ENCODE measurements at regions not wholly inside any gene's neighbourhood (a gene's known extent, or its start where the extent isn't known, plus 50 kb on each side); places are given as distances from the start of the nearest gene placed in this dataset.

DNA sequence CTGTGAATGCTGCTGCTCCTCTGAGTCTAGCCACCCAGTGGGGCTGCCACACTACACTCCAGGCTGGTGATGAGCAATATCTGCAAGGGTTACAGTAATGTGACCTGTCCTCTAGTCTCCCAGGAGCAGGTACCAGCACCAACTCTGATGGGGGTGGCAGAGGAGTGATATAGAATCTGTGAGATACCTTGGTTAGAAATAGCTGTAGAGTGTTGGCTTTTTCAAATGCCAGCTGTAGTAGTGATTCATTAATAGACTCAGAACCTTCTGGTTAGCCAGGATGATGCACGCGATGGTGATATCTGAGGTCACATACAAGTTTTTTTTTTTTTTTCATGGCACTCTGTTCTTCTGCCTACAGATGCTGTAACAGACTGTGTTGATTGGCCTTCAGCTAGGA is 757.1 kb downstream of the INHBA start:
- Mint-ChIP-seq H3K27me3 (ENCODE audit: insufficient read depth, low read depth) (peaks cover 2% of the 10 kb centered on the region), H3K27ac (no peak overlapping the region), H3K4me1 (no peaks in the 10 kb centered on the region), H3K36me3 (peaks cover 2% of the 10 kb centered on the region), H3K9me3 (peaks cover 28% of the 10 kb centered on the region), H3K4me3 (no peak overlapping the region)
- no peaks in the 10 kb centered on the region for H3K4me1 ChIP-seq
- no peaks in the 10 kb centered on the region for H4K20me1 ChIP-seq (ENCODE audit: low read depth)
- H3K4me2 ChIP-seq: no peak overlapping the region
- peaks cover 10% of the 10 kb centered on the region for H3K9me3 ChIP-seq (ENCODE audit: low read depth)
- H3K27me3 ChIP-seq: no peaks in the 10 kb centered on the region
- H2AFZ ChIP-seq (replicated peaks): no peak overlapping the region
- no peaks in the 10 kb centered on the region for H3K36me3 ChIP-seq
- no peaks in the 10 kb centered on the region for H3F3A ChIP-seq (ENCODE audit: low read depth)
- H3K27ac ChIP-seq: no peak overlapping the region
- H3K9ac ChIP-seq: no peak overlapping the region
- DNase-seq (ENCODE audit: low spot score): no peak
- H3K79me2 ChIP-seq (ENCODE audit: low read depth): no peaks in the 10 kb centered on the region
- TF ChIP-seq EZH2 (IDR thresholded peaks at IDR 0.05): no peak
- TF ChIP-seq EZH2phosphoT487 (IDR thresholded peaks at IDR 0.05): no peak
- TF ChIP-seq, protein P1, sequence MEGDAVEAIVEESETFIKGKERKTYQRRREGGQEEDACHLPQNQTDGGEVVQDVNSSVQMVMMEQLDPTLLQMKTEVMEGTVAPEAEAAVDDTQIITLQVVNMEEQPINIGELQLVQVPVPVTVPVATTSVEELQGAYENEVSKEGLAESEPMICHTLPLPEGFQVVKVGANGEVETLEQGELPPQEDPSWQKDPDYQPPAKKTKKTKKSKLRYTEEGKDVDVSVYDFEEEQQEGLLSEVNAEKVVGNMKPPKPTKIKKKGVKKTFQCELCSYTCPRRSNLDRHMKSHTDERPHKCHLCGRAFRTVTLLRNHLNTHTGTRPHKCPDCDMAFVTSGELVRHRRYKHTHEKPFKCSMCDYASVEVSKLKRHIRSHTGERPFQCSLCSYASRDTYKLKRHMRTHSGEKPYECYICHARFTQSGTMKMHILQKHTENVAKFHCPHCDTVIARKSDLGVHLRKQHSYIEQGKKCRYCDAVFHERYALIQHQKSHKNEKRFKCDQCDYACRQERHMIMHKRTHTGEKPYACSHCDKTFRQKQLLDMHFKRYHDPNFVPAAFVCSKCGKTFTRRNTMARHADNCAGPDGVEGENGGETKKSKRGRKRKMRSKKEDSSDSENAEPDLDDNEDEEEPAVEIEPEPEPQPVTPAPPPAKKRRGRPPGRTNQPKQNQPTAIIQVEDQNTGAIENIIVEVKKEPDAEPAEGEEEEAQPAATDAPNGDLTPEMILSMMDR (IDR thresholded peaks at IDR 0.05): no peak
- H3K4me3 ChIP-seq: no peak overlapping the region

DNA sequence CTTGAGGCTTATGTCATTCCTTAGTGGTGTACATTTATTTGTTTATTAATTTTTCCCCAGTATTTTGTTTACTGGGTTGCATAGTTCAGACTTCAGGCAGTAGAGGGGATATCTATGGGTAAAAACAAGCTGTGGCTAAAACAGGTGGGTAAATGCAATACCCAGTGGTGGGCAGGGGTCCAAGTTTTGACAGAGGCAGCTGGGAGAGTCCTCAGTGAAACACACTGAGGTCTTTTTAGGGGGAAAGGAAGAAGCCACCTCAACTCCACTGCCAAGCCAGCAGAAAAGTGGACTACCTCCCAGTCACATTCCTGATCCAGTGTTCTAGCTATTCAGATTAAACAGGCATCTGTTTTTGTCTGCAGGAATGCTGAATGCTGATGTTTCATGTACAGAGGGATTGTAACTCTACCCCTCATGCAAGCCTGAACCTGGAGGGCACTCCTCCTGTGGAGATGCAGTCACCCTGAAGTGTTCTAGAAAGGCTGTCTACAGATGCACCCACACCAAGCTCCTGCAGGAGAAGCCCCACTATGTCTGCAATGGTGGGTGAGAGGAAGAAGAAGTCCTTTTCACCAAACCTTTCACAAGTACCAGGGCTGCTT is 757.8 kb downstream of the INHBA start:
- TF ChIP-seq EZH2 (IDR thresholded peaks at IDR 0.05) (no peak), EZH2phosphoT487 (IDR thresholded peaks at IDR 0.05) (no peak)
- TF ChIP-seq, protein P1 (IDR thresholded peaks at IDR 0.05): no peak
- peaks cover 2% of the 10 kb centered on the region for H3K36me3 Mint-ChIP-seq
- no peaks in the 10 kb centered on the region for H3K4me1 Mint-ChIP-seq
- no peaks in the 10 kb centered on the region for H3K4me1 ChIP-seq
- DNase-seq (ENCODE audit: low spot score): no peak
- no peaks in the 10 kb centered on the region for H3K27me3 ChIP-seq
- H3K9me3 Mint-ChIP-seq: peaks cover 28% of the 10 kb centered on the region
- H3K4me2 ChIP-seq: no peak overlapping the region
- no peak overlapping the region for H3K4me3 Mint-ChIP-seq
- H3F3A ChIP-seq (ENCODE audit: low read depth): no peaks in the 10 kb centered on the region
- H3K79me2 ChIP-seq (ENCODE audit: low read depth): no peaks in the 10 kb centered on the region
- no peak overlapping the region for H3K27ac ChIP-seq
- H3K36me3 ChIP-seq: no peaks in the 10 kb centered on the region
- H3K9me3 ChIP-seq (ENCODE audit: low read depth): peaks cover 10% of the 10 kb centered on the region
- H3K27ac Mint-ChIP-seq: no peak overlapping the region
- H3K4me3 ChIP-seq: no peak overlapping the region
- no peaks in the 10 kb centered on the region for H3K27me3 Mint-ChIP-seq (ENCODE audit: insufficient read depth, low read depth)
- no peak overlapping the region for H2AFZ ChIP-seq (replicated peaks)
- H4K20me1 ChIP-seq (ENCODE audit: low read depth): no peaks in the 10 kb centered on the region
- H3K9ac ChIP-seq: no peak overlapping the region

DNA sequence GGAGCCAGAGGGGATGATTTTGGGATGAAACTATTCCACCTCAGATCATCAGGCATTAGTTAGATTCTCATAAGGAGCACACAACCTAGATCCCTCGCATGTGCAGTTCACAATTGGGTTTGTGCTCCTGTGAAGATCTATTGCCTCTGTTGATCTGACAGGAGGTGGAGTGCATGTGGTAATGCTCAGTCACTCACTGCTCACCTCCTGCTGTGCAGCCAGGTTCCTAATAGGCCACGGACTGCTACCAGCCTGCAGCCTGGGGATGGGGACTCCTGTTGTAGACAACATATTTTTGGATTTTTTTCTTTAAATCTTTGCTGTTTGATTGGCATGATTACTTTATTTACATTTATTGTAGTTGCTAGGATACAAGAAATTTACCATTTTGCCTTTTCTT is 765.0 kb downstream of the INHBA start:
- no peak overlapping the region for H3K4me3 Mint-ChIP-seq
- Histone ChIP-seq H3K4me1 (no peaks in the 10 kb centered on the region), H4K20me1 (ENCODE audit: low read depth) (no peaks in the 10 kb centered on the region), H3F3A (ENCODE audit: low read depth) (no peaks in the 10 kb centered on the region), H3K4me2 (no peak overlapping the region), H3K27me3 (no peaks in the 10 kb centered on the region), H3K4me3 (no peak overlapping the region), H3K27ac (no peak overlapping the region), H3K9me3 (ENCODE audit: low read depth) (no peaks in the 10 kb centered on the region), H3K79me2 (ENCODE audit: low read depth) (no peaks in the 10 kb centered on the region), H3K36me3 (no peaks in the 10 kb centered on the region), H3K9ac (no peak overlapping the region), H2AFZ (replicated peaks) (no peak overlapping the region)
- H3K36me3 Mint-ChIP-seq: no peaks in the 10 kb centered on the region
- H3K27ac Mint-ChIP-seq: no peak overlapping the region
- peak; percentile 37 for DNase-seq (ENCODE audit: low spot score)
- H3K9me3 Mint-ChIP-seq: no peaks in the 10 kb centered on the region
- no peaks in the 10 kb centered on the region for H3K27me3 Mint-ChIP-seq (ENCODE audit: insufficient read depth, low read depth)
- TF ChIP-seq, protein P1 (IDR thresholded peaks at IDR 0.05): no peak
- no peak for TF ChIP-seq EZH2 (IDR thresholded peaks at IDR 0.05)
- TF ChIP-seq EZH2phosphoT487 (IDR thresholded peaks at IDR 0.05): no peak
- H3K4me1 Mint-ChIP-seq: no peaks in the 10 kb centered on the region

Measured in neural progenitor cell (in vitro differentiated cells).